Pons (tissue), 1 donor: ENCODE measurements at regions not wholly inside any gene's neighbourhood (a gene's known extent, or its start where the extent isn't known, plus 50 kb on each side); places are given as distances from the start of the nearest gene placed in this dataset.

Experiments
- DNase-seq: peaks from one replicate; pipeline ENCODE4 v3.0.0-alpha.2; 2016; ENCODE audit warnings: low spot score

- DNase-seq, result no peak
Measured at GRCh38 chr1:81699234-81699633, 101.5 kb upstream of the ADGRL2 start.

- no peak for DNase-seq
Measured at GRCh38 chr1:81695741-81696140, 105.0 kb upstream of the ADGRL2 start.

GRCh38 chr1:81693316-81693715 is 107.4 kb upstream of the ADGRL2 start:
- DNase-seq, result no peak

- no peak for DNase-seq
Measured at GRCh38 chr1:81690676-81691453, 109.9 kb upstream of the ADGRL2 start.

GRCh38 chr1:81689531-81689941 is 111.2 kb upstream of the ADGRL2 start:
- DNase-seq, result no peak

- DNase-seq, result no peak
Measured at GRCh38 chr1:81682490-81682889, 118.2 kb upstream of the ADGRL2 start.

GRCh38 chr1:81681601-81682266 is 119.0 kb upstream of the ADGRL2 start:
- DNase-seq, result no peak

- no peak for DNase-seq
Measured at GRCh38 chr1:81681114-81681513, 119.6 kb upstream of the ADGRL2 start.

GRCh38 chr1:81679942-81680341 is 120.8 kb upstream of the ADGRL2 start:
- no peak for DNase-seq

- DNase-seq, result no peak
Measured at GRCh38 chr1:81678779-81679178, 122.0 kb upstream of the ADGRL2 start.

GRCh38 chr1:81672766-81673165 is 128.0 kb upstream of the ADGRL2 start:
- DNase-seq, result no peak

GRCh38 chr1:81671038-81671437 is 129.7 kb upstream of the ADGRL2 start:
- no peak for DNase-seq

- peak; percentile 72 for DNase-seq
Measured at GRCh38 chr1:81670286-81670685, 130.4 kb upstream of the ADGRL2 start.

- no peak for DNase-seq
Measured at GRCh38 chr1:81666586-81666985, 134.1 kb upstream of the ADGRL2 start.

GRCh38 chr1:81664341-81664740 is 136.4 kb upstream of the ADGRL2 start:
- no peak for DNase-seq

- no peak for DNase-seq
Measured at GRCh38 chr1:81662913-81663526, 137.7 kb upstream of the ADGRL2 start.

- no peak for DNase-seq
Measured at GRCh38 chr1:81660286-81660685, 140.4 kb upstream of the ADGRL2 start.

GRCh38 chr1:81654657-81655056 is 146.1 kb upstream of the ADGRL2 start:
- no peak for DNase-seq

- no peak for DNase-seq
Measured at GRCh38 chr1:81654147-81654546, 146.6 kb upstream of the ADGRL2 start.

- DNase-seq, result no peak
Measured at GRCh38 chr1:81650776-81651175, 150.0 kb upstream of the ADGRL2 start.

GRCh38 chr1:81635816-81636215 is 164.9 kb upstream of the ADGRL2 start:
- no peak for DNase-seq

- DNase-seq, result no peak
Measured at GRCh38 chr1:81634294-81634693, 166.4 kb upstream of the ADGRL2 start.

GRCh38 chr1:81619156-81619555 is 181.6 kb upstream of the ADGRL2 start:
- no peak for DNase-seq
